GM21423 (cell line): ENCODE measurements at regions not wholly inside any gene's neighbourhood (a gene's known extent, or its start where the extent isn't known, plus 50 kb on each side); places are given as distances from the start of the nearest gene placed in this dataset.

Experiments used
- ATAC-seq: cut with Tn5 transposase; IDR thresholded peaks from one replicate; pipeline ENCODE4 v1.9.1; 2021; ENCODE audit warnings: mild to moderate bottlenecking, moderate library complexity; ENCODE audit not compliant: unreplicated experiment

- ATAC-seq = no peak
Observed at GRCh38 chr4:136156947-136157346, 1375.3 kb downstream of the PCDH18 start.

GRCh38 chr4:136150046-136150445 is 1382.2 kb downstream of the PCDH18 start:
- ATAC-seq = no peak

GRCh38 chr4:136136601-136137000 is 1395.7 kb downstream of the PCDH18 start:
- ATAC-seq = no peak

GRCh38 chr4:136124251-136124745 is 1408.0 kb downstream of the PCDH18 start:
- no peak for ATAC-seq

GRCh38 chr4:136121426-136121825 is 1410.9 kb downstream of the PCDH18 start:
- no peak for ATAC-seq

GRCh38 chr4:136113921-136114320 is 1418.4 kb downstream of the PCDH18 start:
- ATAC-seq = no peak

GRCh38 chr4:136112116-136112515 is 1420.2 kb downstream of the PCDH18 start:
- ATAC-seq = no peak

- no peak for ATAC-seq
Observed at GRCh38 chr4:136106753-136107152, 1425.5 kb downstream of the PCDH18 start.

GRCh38 chr4:136103616-136104015 is 1428.7 kb downstream of the PCDH18 start:
- no peak for ATAC-seq

- no peak for ATAC-seq
Observed at GRCh38 chr4:136097676-136098075, 1434.6 kb downstream of the PCDH18 start.

- ATAC-seq = no peak
Observed at GRCh38 chr4:136088211-136088867, 1444.0 kb downstream of the PCDH18 start.

- ATAC-seq = no peak
Observed at GRCh38 chr4:136078976-136079375, 1453.3 kb downstream of the PCDH18 start.

- ATAC-seq = no peak
Observed at GRCh38 chr4:136056748-136057147, 1475.5 kb downstream of the PCDH18 start.

- ATAC-seq = no peak
Observed at GRCh38 chr4:136055360-136055759, 1476.9 kb downstream of the PCDH18 start.

- ATAC-seq = no peak
Observed at GRCh38 chr4:136036744-136037143, 1495.5 kb downstream of the PCDH18 start.

- ATAC-seq = no peak
Observed at GRCh38 chr4:136032391-136032790, 1499.9 kb downstream of the PCDH18 start.

GRCh38 chr4:136025540-136025939 is 1506.8 kb downstream of the PCDH18 start:
- ATAC-seq = no peak

GRCh38 chr4:136017556-136017955 is 1514.7 kb downstream of the PCDH18 start:
- no peak for ATAC-seq

GRCh38 chr4:136012220-136012619 is 1520.1 kb downstream of the PCDH18 start:
- ATAC-seq = no peak

- no peak for ATAC-seq
Observed at GRCh38 chr4:136009258-136009832, 1522.9 kb downstream of the PCDH18 start.

GRCh38 chr4:136007991-136008390 is 1524.3 kb downstream of the PCDH18 start:
- no peak for ATAC-seq

- no peak for ATAC-seq
Observed at GRCh38 chr4:136002316-136002715, 1530.0 kb downstream of the PCDH18 start.

- ATAC-seq = no peak
Observed at GRCh38 chr4:136001791-136002190, 1530.5 kb downstream of the PCDH18 start.
